ENCODE measurements at regions not wholly inside any gene's neighbourhood (a gene's known extent, or its start where the extent isn't known, plus 50 kb on each side); places are given as distances from the start of the nearest gene placed in this dataset.

GRCh38 chr3:72474775-72475174, 373.5 kb downstream of the SHQ1 start:
- Histone ChIP-seq H3K27me3 (ENCODE audit: low read depth) (no peaks in the 10 kb centered on the region), H3K4me1 (no peaks in the 10 kb centered on the region), H3K27ac (replicated peaks) (no peak overlapping the region), H3K9me3 (replicated peaks) (no peaks in the 10 kb centered on the region), H3K4me3 (no peak overlapping the region), H3K36me3 (no peaks in the 10 kb centered on the region)
- intact Hi-C loops (cut with micrococcal nuclease) = no loop called here
- DNase-seq = no peak
- TF ChIP-seq CTCF (IDR thresholded peaks at IDR 0.05; ENCODE audit: borderline replicate concordance) = no peak

DNA sequence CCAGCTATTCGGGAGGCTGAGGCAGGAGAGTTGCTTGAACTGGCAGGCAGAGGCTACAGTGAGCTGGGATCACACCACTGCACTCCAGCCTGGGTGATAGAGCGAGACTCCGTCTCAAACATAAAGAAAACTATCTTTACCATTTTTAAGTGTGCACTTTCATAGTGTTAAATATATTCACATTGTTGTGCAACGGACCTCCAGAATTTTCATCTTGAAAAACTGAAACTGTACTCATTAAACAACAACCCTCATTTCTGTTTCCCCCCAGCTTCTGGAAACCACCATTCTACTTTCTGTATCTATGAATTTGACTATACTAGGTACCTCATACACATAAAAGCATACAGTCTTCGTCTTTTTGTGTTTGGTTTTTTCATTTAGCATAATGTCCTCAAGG, 375.1 kb downstream of the SHQ1 start:
- intact Hi-C loops (cut with micrococcal nuclease) = no loop called here
- H3K36me3 ChIP-seq = no peaks in the 10 kb centered on the region

GRCh38 chr3:72470904-72471417, 377.3 kb downstream of the SHQ1 start:
- intact Hi-C loops (cut with micrococcal nuclease) = no loop called here
- Histone ChIP-seq H3K36me3 (no peaks in the 10 kb centered on the region), H3K27ac (replicated peaks) (no peak overlapping the region), H3K4me3 (no peak overlapping the region), H3K27me3 (ENCODE audit: low read depth) (no peaks in the 10 kb centered on the region), H3K9me3 (replicated peaks) (no peaks in the 10 kb centered on the region), H3K4me1 (peaks cover 3% of the 10 kb centered on the region)
- no peak for TF ChIP-seq CTCF (IDR thresholded peaks at IDR 0.05; ENCODE audit: borderline replicate concordance)
- no peak for DNase-seq

More for the DNA sequence above, 375.1 kb downstream of the SHQ1 start:
- Histone ChIP-seq H3K27me3 (ENCODE audit: low read depth) (no peaks in the 10 kb centered on the region), H3K4me3 (no peak overlapping the region), H3K9me3 (replicated peaks) (no peaks in the 10 kb centered on the region), H3K27ac (replicated peaks) (no peak overlapping the region), H3K4me1 (no peaks in the 10 kb centered on the region)
- no peak for TF ChIP-seq CTCF (IDR thresholded peaks at IDR 0.05; ENCODE audit: borderline replicate concordance)
- DNase-seq = no peak

DNA sequence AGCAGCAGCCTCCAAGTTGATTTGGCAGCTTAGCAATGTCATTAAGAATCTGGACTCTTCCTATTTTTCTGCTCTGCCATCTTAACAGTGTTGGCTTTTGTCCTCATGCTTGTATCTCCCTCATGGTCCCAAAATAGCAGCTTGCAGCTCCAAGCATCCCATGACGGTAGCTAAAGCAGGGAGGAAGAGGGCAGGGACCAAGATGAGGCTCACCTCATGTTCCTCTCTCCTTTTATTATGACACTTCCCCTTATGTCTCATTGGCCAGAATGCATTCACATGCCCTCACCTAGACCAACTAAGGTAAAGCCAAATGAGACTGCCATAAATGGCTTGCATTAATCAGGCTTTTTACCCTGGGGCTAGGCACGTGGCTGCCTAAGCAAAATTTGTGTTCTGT, 382.4 kb downstream of the SHQ1 start:
- no peak overlapping the region for H3K4me3 ChIP-seq
- peaks cover 23% of the 10 kb centered on the region for H3K4me1 ChIP-seq
- H3K27me3 ChIP-seq (ENCODE audit: low read depth) = no peaks in the 10 kb centered on the region
- no peaks in the 10 kb centered on the region for H3K9me3 ChIP-seq (replicated peaks)
- H3K36me3 ChIP-seq = no peaks in the 10 kb centered on the region
- no peak for DNase-seq
- intact Hi-C loops (cut with micrococcal nuclease) = no loop called here
- no peak for TF ChIP-seq CTCF (IDR thresholded peaks at IDR 0.05; ENCODE audit: borderline replicate concordance)
- H3K27ac ChIP-seq (replicated peaks) = no peak overlapping the region

- no peak for DNase-seq
- Histone ChIP-seq H3K4me1 (peaks cover 23% of the 10 kb centered on the region), H3K9me3 (replicated peaks) (no peaks in the 10 kb centered on the region), H3K27ac (replicated peaks) (no peak overlapping the region), H3K4me3 (no peak overlapping the region), H3K36me3 (no peaks in the 10 kb centered on the region), H3K27me3 (ENCODE audit: low read depth) (no peaks in the 10 kb centered on the region)
- intact Hi-C loops (cut with micrococcal nuclease) = no loop called here
- TF ChIP-seq CTCF (IDR thresholded peaks at IDR 0.05; ENCODE audit: borderline replicate concordance) = no peak
These were observed 385.2 kb downstream of the SHQ1 start for GRCh38 chr3:72463083-72463482.
